GM19324 (cell line): ENCODE measurements at regions not wholly inside any gene's neighbourhood (a gene's known extent, or its start where the extent isn't known, plus 50 kb on each side); places are given as distances from the start of the nearest gene placed in this dataset.

Experiments
- ATAC-seq: cut with Tn5 transposase; IDR thresholded peaks from one replicate; pipeline ENCODE4 v1.9.1; 2021; ENCODE audit warnings: mild to moderate bottlenecking, moderate library complexity; ENCODE audit not compliant: unreplicated experiment, low FRiP score

- no peak for ATAC-seq
Measured at GRCh38 chr5:58403822-58404433, 56.0 kb downstream of the PLK2 start.

- no peak for ATAC-seq
Measured at GRCh38 chr5:58401701-58402100, 58.2 kb downstream of the PLK2 start.

- no peak for ATAC-seq
Measured at GRCh38 chr5:58400737-58401136, 59.1 kb downstream of the PLK2 start.

- ATAC-seq, result no peak
Measured at GRCh38 chr5:58399951-58400350, 59.9 kb downstream of the PLK2 start.

- ATAC-seq, result no peak
Measured at GRCh38 chr5:58394339-58394738, 65.5 kb downstream of the PLK2 start.

GRCh38 chr5:58393716-58394115 is 66.2 kb downstream of the PLK2 start:
- no peak for ATAC-seq

GRCh38 chr5:58392496-58392895 is 67.4 kb downstream of the PLK2 start:
- ATAC-seq, result no peak

- ATAC-seq, result no peak
Measured at GRCh38 chr5:58383448-58383847, 76.4 kb downstream of the PLK2 start.

GRCh38 chr5:58382131-58382534 is 77.8 kb downstream of the PLK2 start:
- no peak for ATAC-seq

- ATAC-seq, result no peak
Measured at GRCh38 chr5:58381566-58381965, 78.3 kb downstream of the PLK2 start.

- ATAC-seq, result no peak
Measured at GRCh38 chr5:58380655-58381054, 79.2 kb downstream of the PLK2 start.

GRCh38 chr5:58378613-58379390 is 81.1 kb downstream of the PLK2 start:
- ATAC-seq, result no peak

- no peak for ATAC-seq
Measured at GRCh38 chr5:58370606-58371005, 89.3 kb downstream of the PLK2 start.

- no peak for ATAC-seq
Measured at GRCh38 chr5:58369513-58370190, 90.2 kb downstream of the PLK2 start.

GRCh38 chr5:58366461-58366860 is 93.4 kb downstream of the PLK2 start:
- no peak for ATAC-seq

GRCh38 chr5:58365791-58366190 is 94.1 kb downstream of the PLK2 start:
- no peak for ATAC-seq

- no peak for ATAC-seq
Measured at GRCh38 chr5:58363461-58364249, 96.2 kb downstream of the PLK2 start.

GRCh38 chr5:58362135-58362534 is 97.8 kb downstream of the PLK2 start:
- no peak for ATAC-seq

- ATAC-seq, result no peak
Measured at GRCh38 chr5:58360794-58361193, 99.1 kb downstream of the PLK2 start.

- no peak for ATAC-seq
Measured at GRCh38 chr5:58359981-58360380, 99.9 kb downstream of the PLK2 start.
